ENCODE measurements at regions not wholly inside any gene's neighbourhood (a gene's known extent, or its start where the extent isn't known, plus 50 kb on each side); places are given as distances from the start of the nearest gene placed in this dataset.

GRCh38 chr1:193631306-193631705 lies 444.9 kb upstream of the B3GALT2 start:
- no peak for TF ChIP-seq CTCF (IDR thresholded peaks at IDR 0.05 in 2 of 3, conservative IDR thresholded peaks at IDR 0.05 in 1 of 3; ENCODE audit: control insufficient read depth in 2 of 3, extremely low read depth in 1 of 3, insufficient read depth in 1 of 3, low read depth in 3 of 3, low read length in 3 of 3)
- no peak for TF ChIP-seq POLR2AphosphoS5 (IDR thresholded peaks at IDR 0.05; ENCODE audit: low read length)
- TF ChIP-seq EZH2 (IDR thresholded peaks at IDR 0.05; ENCODE audit: borderline replicate concordance, control insufficient read depth, low read depth, low read length): no peak
- no peak for TF ChIP-seq ZNF274 (IDR thresholded peaks at IDR 0.05; ENCODE audit: insufficient read depth, insufficient read length)
- TF ChIP-seq REST (IDR thresholded peaks at IDR 0.05; ENCODE audit: low read depth, low read length): no peak
- TF ChIP-seq SP1 (IDR thresholded peaks at IDR 0.05; ENCODE audit: low read depth, low read length): no peak
- no peak for TF ChIP-seq ZNF24 (IDR thresholded peaks at IDR 0.05)
- TF ChIP-seq SIN3A (IDR thresholded peaks at IDR 0.05; ENCODE audit: low read depth, low read length): no peak
- no peak for TF ChIP-seq SRF (IDR thresholded peaks at IDR 0.05; ENCODE audit: low read depth in 2 of 2, low read length in 2 of 2)
- TF ChIP-seq RAD21 (IDR thresholded peaks at IDR 0.05; ENCODE audit: insufficient read depth, low read depth, low read length): no peak
- no peak for TF ChIP-seq BACH1 (IDR thresholded peaks at IDR 0.05; ENCODE audit: borderline replicate concordance)
- TF ChIP-seq, protein P1, sequence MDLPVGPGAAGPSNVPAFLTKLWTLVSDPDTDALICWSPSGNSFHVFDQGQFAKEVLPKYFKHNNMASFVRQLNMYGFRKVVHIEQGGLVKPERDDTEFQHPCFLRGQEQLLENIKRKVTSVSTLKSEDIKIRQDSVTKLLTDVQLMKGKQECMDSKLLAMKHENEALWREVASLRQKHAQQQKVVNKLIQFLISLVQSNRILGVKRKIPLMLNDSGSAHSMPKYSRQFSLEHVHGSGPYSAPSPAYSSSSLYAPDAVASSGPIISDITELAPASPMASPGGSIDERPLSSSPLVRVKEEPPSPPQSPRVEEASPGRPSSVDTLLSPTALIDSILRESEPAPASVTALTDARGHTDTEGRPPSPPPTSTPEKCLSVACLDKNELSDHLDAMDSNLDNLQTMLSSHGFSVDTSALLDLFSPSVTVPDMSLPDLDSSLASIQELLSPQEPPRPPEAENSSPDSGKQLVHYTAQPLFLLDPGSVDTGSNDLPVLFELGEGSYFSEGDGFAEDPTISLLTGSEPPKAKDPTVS (IDR thresholded peaks at IDR 0.05; ENCODE audit: low read depth, low read length): no peak
- no peak for TF ChIP-seq RCOR1 (conservative IDR thresholded peaks at IDR 0.05; ENCODE audit: low read depth, low read length)
